ENCODE measurements at regions not wholly inside any gene's neighbourhood (a gene's known extent, or its start where the extent isn't known, plus 50 kb on each side); places are given as distances from the start of the nearest gene placed in this dataset.

DNA sequence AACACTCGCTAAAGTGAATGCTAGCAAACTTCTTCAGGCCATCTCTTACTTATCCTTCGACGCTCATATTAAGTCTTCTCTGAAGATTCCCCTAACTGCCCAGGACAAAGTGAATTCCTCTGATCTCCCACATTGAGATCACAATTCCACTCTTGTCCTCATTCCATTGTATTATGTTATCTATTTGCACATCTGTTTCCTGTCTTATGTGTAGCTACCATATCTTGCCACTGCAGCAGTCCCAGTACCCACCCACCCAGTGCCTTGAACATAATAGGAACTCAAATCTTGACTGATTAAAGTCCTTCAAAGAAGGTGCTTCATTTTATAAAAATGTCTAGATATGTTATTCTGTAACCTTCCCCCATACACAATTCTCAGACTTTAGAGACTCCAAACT, 702.3 kb downstream of the DIAPH3 start:
- DNase-seq (no peak), ATAC-seq (peak; percentile 70)
- Histone ChIP-seq H3K27ac (no peak overlapping the region), H3K4me1 (peaks cover 5% of the 10 kb centered on the region), H3K27me3 (no peaks in the 10 kb centered on the region), H3K36me3 (no peaks in the 10 kb centered on the region), H3K4me3 (no peak overlapping the region), H3K9me3 (no peaks in the 10 kb centered on the region)
- intact Hi-C loops (cut with DNase I): no loop called here
- TF ChIP-seq, protein P1, sequence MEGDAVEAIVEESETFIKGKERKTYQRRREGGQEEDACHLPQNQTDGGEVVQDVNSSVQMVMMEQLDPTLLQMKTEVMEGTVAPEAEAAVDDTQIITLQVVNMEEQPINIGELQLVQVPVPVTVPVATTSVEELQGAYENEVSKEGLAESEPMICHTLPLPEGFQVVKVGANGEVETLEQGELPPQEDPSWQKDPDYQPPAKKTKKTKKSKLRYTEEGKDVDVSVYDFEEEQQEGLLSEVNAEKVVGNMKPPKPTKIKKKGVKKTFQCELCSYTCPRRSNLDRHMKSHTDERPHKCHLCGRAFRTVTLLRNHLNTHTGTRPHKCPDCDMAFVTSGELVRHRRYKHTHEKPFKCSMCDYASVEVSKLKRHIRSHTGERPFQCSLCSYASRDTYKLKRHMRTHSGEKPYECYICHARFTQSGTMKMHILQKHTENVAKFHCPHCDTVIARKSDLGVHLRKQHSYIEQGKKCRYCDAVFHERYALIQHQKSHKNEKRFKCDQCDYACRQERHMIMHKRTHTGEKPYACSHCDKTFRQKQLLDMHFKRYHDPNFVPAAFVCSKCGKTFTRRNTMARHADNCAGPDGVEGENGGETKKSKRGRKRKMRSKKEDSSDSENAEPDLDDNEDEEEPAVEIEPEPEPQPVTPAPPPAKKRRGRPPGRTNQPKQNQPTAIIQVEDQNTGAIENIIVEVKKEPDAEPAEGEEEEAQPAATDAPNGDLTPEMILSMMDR (IDR thresholded peaks at IDR 0.05): no peak

DNA sequence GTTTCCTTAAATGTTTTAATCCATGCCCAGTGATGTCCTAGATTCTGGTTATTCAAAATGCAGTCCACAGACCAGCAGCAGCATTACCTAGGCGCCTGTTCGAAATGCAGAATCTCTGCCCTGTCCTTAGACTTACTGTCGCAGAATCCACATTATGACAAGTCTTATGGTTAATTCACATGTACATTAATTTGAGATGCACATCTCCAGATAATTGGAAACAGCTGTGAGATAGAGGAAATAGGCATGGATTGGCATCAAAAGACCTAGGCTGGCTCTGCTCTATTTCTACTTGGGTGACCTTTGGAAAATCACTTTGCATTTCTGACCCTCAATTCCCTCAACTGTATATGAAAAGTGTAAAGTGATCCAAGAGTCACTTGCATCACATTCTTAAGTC, 700.7 kb downstream of the DIAPH3 start:
- Histone ChIP-seq H3K36me3 (no peaks in the 10 kb centered on the region), H3K4me3 (no peak overlapping the region), H3K9me3 (no peaks in the 10 kb centered on the region), H3K27ac (no peak overlapping the region), H3K27me3 (no peaks in the 10 kb centered on the region), H3K4me1 (peaks cover 5% of the 10 kb centered on the region)
- intact Hi-C loops (cut with DNase I): no loop called here
- DNase-seq: no peak
- ATAC-seq: no peak
- TF ChIP-seq, protein P1 (IDR thresholded peaks at IDR 0.05): no peak

DNA sequence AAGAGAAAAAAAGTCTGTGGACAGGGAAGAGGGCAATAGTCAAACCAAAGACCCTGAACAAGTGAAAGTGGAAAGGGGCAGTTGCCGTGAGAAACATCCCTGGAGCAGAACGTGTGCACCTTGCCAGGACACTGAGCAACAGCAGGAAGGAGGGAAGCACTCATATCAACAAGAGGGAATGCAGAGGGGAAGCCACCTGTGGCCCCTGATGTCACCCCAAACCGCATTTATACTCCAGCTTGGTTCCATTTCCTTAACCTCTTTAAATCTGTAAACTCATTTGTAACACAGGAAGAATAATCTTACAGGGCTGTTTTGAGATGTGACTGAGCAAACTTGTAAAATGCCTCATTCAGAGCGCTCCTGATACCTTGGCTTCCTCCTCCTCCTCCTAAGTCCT, 698.8 kb downstream of the DIAPH3 start:
- no peak for ATAC-seq
- H3K27ac ChIP-seq: no peak overlapping the region
- H3K36me3 ChIP-seq: no peaks in the 10 kb centered on the region

DNA sequence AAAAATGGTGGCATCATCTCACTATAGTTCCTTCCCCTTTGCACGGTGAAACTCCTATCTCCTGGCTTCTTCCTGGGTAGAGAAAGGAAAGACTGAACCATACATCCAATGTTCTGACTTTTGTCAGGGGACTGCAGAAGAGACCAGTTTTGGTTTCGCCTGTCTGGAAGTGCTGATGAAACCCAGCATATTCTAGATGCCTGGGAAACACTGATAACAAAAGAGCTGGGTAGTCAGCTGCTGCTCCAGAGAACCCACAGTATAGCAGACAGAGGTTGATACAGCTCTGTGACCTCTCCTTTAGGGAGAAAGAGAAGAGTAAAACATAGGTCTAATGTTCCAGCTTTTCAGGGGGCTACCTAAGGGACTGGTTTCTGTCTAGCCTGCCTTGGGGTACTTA, 695.3 kb downstream of the DIAPH3 start:
- Histone ChIP-seq H3K27ac (no peak overlapping the region), H3K27me3 (no peaks in the 10 kb centered on the region), H3K36me3 (no peaks in the 10 kb centered on the region), H3K9me3 (no peaks in the 10 kb centered on the region), H3K4me3 (no peak overlapping the region), H3K4me1 (no peaks in the 10 kb centered on the region)
- DNase-seq: no peak
- TF ChIP-seq, protein P1 (IDR thresholded peaks at IDR 0.05): no peak
- no peak for ATAC-seq
- intact Hi-C loops (cut with DNase I): no loop called here

More for the DNA sequence above, 698.8 kb downstream of the DIAPH3 start:
- H3K4me1 ChIP-seq: no peaks in the 10 kb centered on the region
- intact Hi-C loops (cut with DNase I): no loop called here
- H3K9me3 ChIP-seq: no peaks in the 10 kb centered on the region
- H3K4me3 ChIP-seq: no peak overlapping the region
- H3K27me3 ChIP-seq: no peaks in the 10 kb centered on the region
- DNase-seq: no peak
- TF ChIP-seq, protein P1 (IDR thresholded peaks at IDR 0.05): no peak

DNA sequence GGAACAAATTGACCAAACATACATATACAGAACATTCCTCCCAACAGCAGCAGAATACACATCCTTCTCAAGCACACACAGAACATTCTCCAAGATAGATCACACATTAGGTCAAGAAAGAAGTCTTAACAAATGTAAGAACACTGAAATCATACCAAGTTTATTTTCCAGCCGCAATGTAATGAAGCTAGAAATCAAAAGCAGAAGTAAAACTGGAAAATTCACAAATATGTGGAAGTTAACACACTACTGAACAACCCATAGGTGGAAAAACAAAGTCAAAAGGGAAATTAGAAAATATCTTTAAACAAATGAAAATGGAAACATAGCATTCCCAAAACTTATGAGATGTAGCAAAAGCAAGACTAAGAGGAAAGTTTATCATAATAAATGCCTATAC, 692.6 kb downstream of the DIAPH3 start:
- H3K36me3 ChIP-seq: no peaks in the 10 kb centered on the region
- no peaks in the 10 kb centered on the region for H3K9me3 ChIP-seq
- H3K27ac ChIP-seq: no peak overlapping the region
- no peaks in the 10 kb centered on the region for H3K27me3 ChIP-seq
- DNase-seq (no peak), ATAC-seq (no peak)
- intact Hi-C loops (cut with DNase I): no loop called here
- H3K4me1 ChIP-seq: no peaks in the 10 kb centered on the region
- H3K4me3 ChIP-seq: no peak overlapping the region
- TF ChIP-seq, protein P1 (IDR thresholded peaks at IDR 0.05): no peak

DNA sequence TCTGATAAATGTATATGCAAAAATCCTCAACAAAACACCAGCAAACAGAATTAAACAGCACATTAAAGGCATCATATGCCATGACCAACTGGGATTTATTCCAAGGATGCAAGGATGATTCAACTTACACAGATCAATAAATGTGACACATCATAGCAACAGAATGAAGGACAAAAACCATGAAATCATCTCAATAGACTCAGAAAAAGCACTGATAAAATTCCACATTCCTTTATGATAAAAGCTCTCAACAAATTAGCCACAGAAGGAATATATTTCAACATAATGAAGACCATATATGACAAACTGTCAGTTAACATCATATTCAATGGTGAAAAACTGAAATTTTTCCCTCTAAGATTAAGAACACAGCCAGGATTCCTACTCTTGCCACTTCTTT, 691.6 kb downstream of the DIAPH3 start:
- ATAC-seq (no peak), DNase-seq (no peak)
- H3K4me1 ChIP-seq: no peaks in the 10 kb centered on the region
- H3K27me3 ChIP-seq: no peaks in the 10 kb centered on the region
- intact Hi-C loops (cut with DNase I): no loop called here
- H3K4me3 ChIP-seq: no peak overlapping the region
- TF ChIP-seq, protein P1 (IDR thresholded peaks at IDR 0.05): no peak
- H3K36me3 ChIP-seq: no peaks in the 10 kb centered on the region
- no peaks in the 10 kb centered on the region for H3K9me3 ChIP-seq
- no peak overlapping the region for H3K27ac ChIP-seq

Data from upper lobe of right lung (tissue), 1 donor.